BLaER1 treated with 17β-estradiol and CSF1 and Interleukin-3, amounts not matched to agents 10 nM and 100 nM (cell line): ENCODE measurements at regions not wholly inside any gene's neighbourhood (a gene's known extent, or its start where the extent isn't known, plus 50 kb on each side); places are given as distances from the start of the nearest gene placed in this dataset.
"Not testable (repeated sequence)": the region's sequence is repeated elsewhere in the genome, so short reads cannot be mapped to it uniquely, and the experiment has no call there.

Experiments
- H3K27ac ChIP-seq, 11 experiments: shearing (Covaris generic); formaldehyde crosslinking; 2 replicates each; pipeline ENCODE4 v1.8.1; 2022
- H3K27me3 ChIP-seq, 11 experiments: shearing (Covaris generic); formaldehyde crosslinking; 2 replicates each; pipeline ENCODE4 v1.8.1; 2022
- H3K36me3 ChIP-seq, 11 experiments: shearing (Covaris generic); formaldehyde crosslinking; 2 replicates each; pipeline ENCODE4 v1.8.1; 2022
- H3K4me1 ChIP-seq, 10 experiments: shearing (Covaris generic); formaldehyde crosslinking; 2 replicates each; pipeline ENCODE4 v1.8.1; 2022
- H3K4me2 ChIP-seq, 11 experiments: shearing (Covaris generic); formaldehyde crosslinking; 2 replicates each; pipeline ENCODE4 v1.8.1; 2022
- H3K4me3 ChIP-seq, 10 experiments: shearing (Covaris generic); formaldehyde crosslinking; 2 replicates each; pipeline ENCODE4 v1.8.1; 2022
- H3K9ac ChIP-seq, 11 experiments: shearing (Covaris generic); formaldehyde crosslinking; 2 replicates each; pipeline ENCODE4 v1.8.1; 2022
- H3K9me3 ChIP-seq, 11 experiments: shearing (Covaris generic); formaldehyde crosslinking; replicated peaks in 1 of 11; 2 replicates each; pipeline ENCODE4 v1.8.1; 2022
- H4K20me1 ChIP-seq, 11 experiments: shearing (Covaris generic); formaldehyde crosslinking; 2 replicates each; pipeline ENCODE4 v1.8.1; 2022
- Cebpa-rat ChIP-seq, 11 experiments: shearing (Covaris generic); IDR thresholded peaks; 2 replicates each; pipeline ENCODE4 v1.8.1; 2022

GRCh38 chr16:61131447-61131846, 904.8 kb downstream of the CDH8 start:
- Histone ChIP-seq H3K27me3 (no peaks in the 10 kb centered on the region), H3K4me2 (no peak overlapping the region), H3K4me1 (no peaks in the 10 kb centered on the region), H4K20me1 (no peaks in the 10 kb centered on the region), H3K9ac (no peak overlapping the region), H3K36me3 (no peaks in the 10 kb centered on the region), H3K4me3 (no peak overlapping the region), H3K9me3 (peaks cover 0 to 16% (median 4%) of the 10 kb centered on the region in 11 experiments; a peak in 7 of 22 replicates), H3K27ac (no peak overlapping the region)
- TF ChIP-seq Cebpa-rat (IDR thresholded peaks at IDR 0.05) = no peak

GRCh38 chr16:61128545-61129323, 907.5 kb downstream of the CDH8 start:
- Histone ChIP-seq H4K20me1 (no peaks in the 10 kb centered on the region), H3K4me1 (no peaks in the 10 kb centered on the region), H3K9ac (no peak overlapping the region), H3K9me3 (peaks cover 0 to 16% (median 4%) of the 10 kb centered on the region in 11 experiments; a peak in 7 of 22 replicates), H3K27ac (no peak overlapping the region), H3K4me3 (no peak overlapping the region), H3K4me2 (no peak overlapping the region), H3K36me3 (no peaks in the 10 kb centered on the region), H3K27me3 (no peaks in the 10 kb centered on the region)
- no peak for TF ChIP-seq Cebpa-rat (IDR thresholded peaks at IDR 0.05)

- Histone ChIP-seq H3K9ac (no peak overlapping the region), H3K4me1 (no peaks in the 10 kb centered on the region), H3K36me3 (no peaks in the 10 kb centered on the region), H3K27me3 (no peaks in the 10 kb centered on the region), H3K27ac (no peak overlapping the region), H3K9me3 (no peaks in the 10 kb centered on the region), H4K20me1 (no peaks in the 10 kb centered on the region), H3K4me2 (no peak overlapping the region), H3K4me3 (no peak overlapping the region)
- no peak for TF ChIP-seq Cebpa-rat (IDR thresholded peaks at IDR 0.05)
These were observed 930.7 kb downstream of the CDH8 start for GRCh38 chr16:61105544-61105943.

- H3K36me3 ChIP-seq = no peaks in the 10 kb centered on the region
- H3K4me1 ChIP-seq = no peaks in the 10 kb centered on the region
- H3K4me2 ChIP-seq = no peak overlapping the region
- H3K9ac ChIP-seq = no peak overlapping the region
- H3K27ac ChIP-seq = no peak overlapping the region
- H3K4me3 ChIP-seq = no peak overlapping the region
- TF ChIP-seq Cebpa-rat (IDR thresholded peaks at IDR 0.05) = no peak
- no peaks in the 10 kb centered on the region for H3K27me3 ChIP-seq
- H4K20me1 ChIP-seq = no peaks in the 10 kb centered on the region
- no peaks in the 10 kb centered on the region for H3K9me3 ChIP-seq
These were observed 937.7 kb downstream of the CDH8 start for GRCh38 chr16:61098505-61098904.

GRCh38 chr16:61091300-61091699, 944.9 kb downstream of the CDH8 start:
- H3K4me1 ChIP-seq, H3K9me3 ChIP-seq, H3K4me2 ChIP-seq, H3K36me3 ChIP-seq, H3K27ac ChIP-seq, H4K20me1 ChIP-seq, H3K4me3 ChIP-seq, H3K27me3 ChIP-seq, H3K9ac ChIP-seq: not testable (repeated sequence)

GRCh38 chr16:61083711-61084110, 952.5 kb downstream of the CDH8 start:
- Histone ChIP-seq H3K9me3 (no peaks in the 10 kb centered on the region), H3K4me3 (no peak overlapping the region), H3K27me3 (no peaks in the 10 kb centered on the region), H3K36me3 (no peaks in the 10 kb centered on the region), H3K4me1 (no peaks in the 10 kb centered on the region), H3K4me2 (no peak overlapping the region), H3K27ac (no peak overlapping the region), H3K9ac (no peak overlapping the region), H4K20me1 (no peaks in the 10 kb centered on the region)
- TF ChIP-seq Cebpa-rat (IDR thresholded peaks at IDR 0.05) = no peak

GRCh38 chr16:61074324-61074723, 961.9 kb downstream of the CDH8 start:
- H3K9ac ChIP-seq = no peak overlapping the region
- H3K27ac ChIP-seq = no peak overlapping the region
- no peak overlapping the region for H3K4me3 ChIP-seq
- no peaks in the 10 kb centered on the region for H3K4me1 ChIP-seq
- H3K4me2 ChIP-seq = no peak overlapping the region
- H4K20me1 ChIP-seq = no peaks in the 10 kb centered on the region
- H3K36me3 ChIP-seq = no peaks in the 10 kb centered on the region
- no peaks in the 10 kb centered on the region for H3K27me3 ChIP-seq
- no peak for TF ChIP-seq Cebpa-rat (IDR thresholded peaks at IDR 0.05)
- peaks cover 8 to 19% (median 14%) of the 10 kb centered on the region in 11 experiments; a peak in 18 of 22 replicates for H3K9me3 ChIP-seq

- no peaks in the 10 kb centered on the region for H4K20me1 ChIP-seq
- TF ChIP-seq Cebpa-rat (IDR thresholded peaks at IDR 0.05) = no peak
- no peak overlapping the region for H3K27ac ChIP-seq
- no peak overlapping the region for H3K4me2 ChIP-seq
- H3K36me3 ChIP-seq = no peaks in the 10 kb centered on the region
- H3K4me1 ChIP-seq = no peaks in the 10 kb centered on the region
- H3K9me3 ChIP-seq = no peaks in the 10 kb centered on the region
- no peak overlapping the region for H3K4me3 ChIP-seq
- no peaks in the 10 kb centered on the region for H3K27me3 ChIP-seq
- no peak overlapping the region for H3K9ac ChIP-seq
These were observed 978.6 kb downstream of the CDH8 start for GRCh38 chr16:61057635-61058034.

- Histone ChIP-seq H3K4me2 (no peak overlapping the region), H3K4me1 (no peaks in the 10 kb centered on the region), H3K36me3 (no peaks in the 10 kb centered on the region), H4K20me1 (no peaks in the 10 kb centered on the region), H3K9me3 (no peaks in the 10 kb centered on the region), H3K4me3 (no peak overlapping the region), H3K27me3 (no peaks in the 10 kb centered on the region), H3K9ac (no peak overlapping the region), H3K27ac (no peak overlapping the region)
- no peak for TF ChIP-seq Cebpa-rat (IDR thresholded peaks at IDR 0.05)
These were observed 985.7 kb downstream of the CDH8 start for GRCh38 chr16:61050547-61050946.

GRCh38 chr16:61045931-61046330, 990.3 kb downstream of the CDH8 start:
- Histone ChIP-seq H3K27ac (no peak overlapping the region), H3K9me3 (no peaks in the 10 kb centered on the region), H4K20me1 (no peaks in the 10 kb centered on the region), H3K4me2 (no peak overlapping the region), H3K4me1 (no peaks in the 10 kb centered on the region), H3K9ac (no peak overlapping the region), H3K36me3 (no peaks in the 10 kb centered on the region), H3K4me3 (no peak overlapping the region), H3K27me3 (no peaks in the 10 kb centered on the region)
- no peak for TF ChIP-seq Cebpa-rat (IDR thresholded peaks at IDR 0.05)
